ENCODE measurements at regions not wholly inside any gene's neighbourhood (a gene's known extent, or its start where the extent isn't known, plus 50 kb on each side); places are given as distances from the start of the nearest gene placed in this dataset.

DNA sequence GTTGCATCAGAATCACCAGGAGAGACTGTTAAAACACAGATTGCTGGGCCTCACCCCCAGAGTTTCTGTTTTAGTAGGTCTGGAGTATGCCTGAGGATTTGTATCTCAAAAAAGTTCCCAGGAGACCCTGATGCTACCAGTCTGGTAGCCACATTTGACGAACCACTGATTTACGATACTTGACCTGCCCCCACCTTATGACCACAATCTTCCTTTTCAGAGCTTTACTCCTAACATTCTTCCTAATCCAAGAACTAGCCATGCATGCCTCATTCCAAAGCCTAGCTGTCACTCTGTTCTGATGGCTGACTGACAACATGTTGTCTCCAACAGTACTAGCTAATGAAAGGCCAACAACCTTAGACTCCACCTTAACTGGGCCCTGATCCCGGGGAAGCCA lies 191.4 kb downstream of the MBD2 start:
- H3K27ac Mint-ChIP-seq, result no peak overlapping the region
- H3K4me3 Mint-ChIP-seq, result no peak overlapping the region
- H3K27me3 Mint-ChIP-seq (ENCODE audit: low read depth), result no peaks in the 10 kb centered on the region
- no peaks in the 10 kb centered on the region for H3K9me3 Mint-ChIP-seq
- H3K4me1 Mint-ChIP-seq, result peaks cover 22% of the 10 kb centered on the region
- TF ChIP-seq, protein P1, sequence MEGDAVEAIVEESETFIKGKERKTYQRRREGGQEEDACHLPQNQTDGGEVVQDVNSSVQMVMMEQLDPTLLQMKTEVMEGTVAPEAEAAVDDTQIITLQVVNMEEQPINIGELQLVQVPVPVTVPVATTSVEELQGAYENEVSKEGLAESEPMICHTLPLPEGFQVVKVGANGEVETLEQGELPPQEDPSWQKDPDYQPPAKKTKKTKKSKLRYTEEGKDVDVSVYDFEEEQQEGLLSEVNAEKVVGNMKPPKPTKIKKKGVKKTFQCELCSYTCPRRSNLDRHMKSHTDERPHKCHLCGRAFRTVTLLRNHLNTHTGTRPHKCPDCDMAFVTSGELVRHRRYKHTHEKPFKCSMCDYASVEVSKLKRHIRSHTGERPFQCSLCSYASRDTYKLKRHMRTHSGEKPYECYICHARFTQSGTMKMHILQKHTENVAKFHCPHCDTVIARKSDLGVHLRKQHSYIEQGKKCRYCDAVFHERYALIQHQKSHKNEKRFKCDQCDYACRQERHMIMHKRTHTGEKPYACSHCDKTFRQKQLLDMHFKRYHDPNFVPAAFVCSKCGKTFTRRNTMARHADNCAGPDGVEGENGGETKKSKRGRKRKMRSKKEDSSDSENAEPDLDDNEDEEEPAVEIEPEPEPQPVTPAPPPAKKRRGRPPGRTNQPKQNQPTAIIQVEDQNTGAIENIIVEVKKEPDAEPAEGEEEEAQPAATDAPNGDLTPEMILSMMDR (IDR thresholded peaks at IDR 0.05; ENCODE audit: unreplicated experiment in 3 of 3), result no peak
- no peaks in the 10 kb centered on the region for H3K36me3 Mint-ChIP-seq (ENCODE audit: low read depth)

DNA sequence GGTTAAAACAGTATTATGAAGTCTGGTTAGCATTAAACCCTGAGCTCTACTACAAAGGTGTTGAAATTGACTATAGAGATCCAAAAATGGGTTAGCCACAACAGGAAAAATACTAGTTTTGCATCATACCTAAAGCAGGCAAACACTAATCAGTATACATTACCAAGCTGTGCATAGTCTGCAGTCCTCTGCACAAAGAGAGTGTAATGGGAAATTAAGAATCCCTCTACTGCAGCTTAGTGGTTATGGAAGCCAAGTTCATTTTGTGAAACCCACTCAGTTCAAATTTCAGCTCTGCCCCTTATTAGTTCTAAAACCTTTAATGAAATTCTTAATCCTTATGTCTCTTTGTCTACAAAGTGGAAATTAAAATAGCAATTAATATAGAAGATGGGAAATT lies 192.1 kb downstream of the MBD2 start:
- Mint-ChIP-seq H3K36me3 (ENCODE audit: low read depth) (no peaks in the 10 kb centered on the region), H3K4me1 (peaks cover 28% of the 10 kb centered on the region), H3K9me3 (no peaks in the 10 kb centered on the region), H3K4me3 (no peak overlapping the region), H3K27ac (no peak overlapping the region), H3K27me3 (ENCODE audit: low read depth) (no peaks in the 10 kb centered on the region)
- TF ChIP-seq, protein P1 (IDR thresholded peaks at IDR 0.05; ENCODE audit: unreplicated experiment in 3 of 3), result no peak

DNA sequence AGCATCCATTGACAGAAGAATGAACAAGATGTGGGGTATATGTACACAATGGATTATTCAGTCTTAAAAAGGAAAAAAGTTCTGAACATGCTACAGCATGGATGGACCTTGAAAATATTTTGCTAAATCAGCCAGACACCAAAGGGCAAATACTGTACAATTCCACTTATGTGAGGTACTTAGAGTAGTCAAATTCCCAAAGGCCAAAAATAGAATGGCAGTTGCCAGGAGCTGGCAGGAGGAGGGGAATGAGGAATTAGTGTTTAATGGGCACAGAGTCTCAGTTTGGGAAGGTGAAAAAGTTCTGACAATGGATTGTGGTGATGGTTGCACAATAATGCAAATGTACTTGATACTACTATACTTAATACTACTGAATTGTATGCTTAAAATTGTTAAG lies 193.2 kb downstream of the MBD2 start:
- H3K4me1 Mint-ChIP-seq, result peaks cover 28% of the 10 kb centered on the region
- H3K27ac Mint-ChIP-seq, result no peak overlapping the region
- peak overlapping the region in 1 of 3 experiments; percentile 8 for H3K4me3 Mint-ChIP-seq
- H3K27me3 Mint-ChIP-seq (ENCODE audit: low read depth), result no peaks in the 10 kb centered on the region
- no peaks in the 10 kb centered on the region for H3K9me3 Mint-ChIP-seq
- TF ChIP-seq, protein P1 (IDR thresholded peaks at IDR 0.05; ENCODE audit: unreplicated experiment in 3 of 3), result no peak
- no peaks in the 10 kb centered on the region for H3K36me3 Mint-ChIP-seq (ENCODE audit: low read depth)

DNA sequence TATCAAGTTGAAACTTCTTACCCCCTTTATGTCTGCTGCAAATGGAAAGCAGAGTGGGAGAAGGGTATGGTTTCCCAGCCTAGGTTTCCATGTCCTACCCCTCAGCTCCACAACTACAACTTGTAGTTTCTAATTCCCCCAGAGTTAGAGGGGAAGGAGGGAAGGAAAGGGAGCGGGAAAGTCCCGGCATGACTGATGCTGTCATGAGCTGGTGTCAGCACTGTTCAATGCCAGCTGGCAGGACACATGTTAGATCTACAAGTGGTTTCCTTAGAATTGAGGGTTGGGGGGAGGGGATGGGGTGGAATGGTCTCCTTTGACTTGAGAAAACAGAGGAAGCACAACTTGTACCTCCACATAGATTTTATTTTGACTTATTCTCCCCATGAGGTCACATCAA lies 194.0 kb downstream of the MBD2 start:
- Mint-ChIP-seq H3K4me3 (no peak overlapping the region), H3K27me3 (ENCODE audit: low read depth) (no peaks in the 10 kb centered on the region), H3K27ac (no peak overlapping the region), H3K9me3 (no peaks in the 10 kb centered on the region), H3K4me1 (peaks cover 28% of the 10 kb centered on the region), H3K36me3 (ENCODE audit: low read depth) (no peaks in the 10 kb centered on the region)
- TF ChIP-seq, protein P1 (IDR thresholded peaks at IDR 0.05; ENCODE audit: unreplicated experiment in 3 of 3), result no peak

DNA sequence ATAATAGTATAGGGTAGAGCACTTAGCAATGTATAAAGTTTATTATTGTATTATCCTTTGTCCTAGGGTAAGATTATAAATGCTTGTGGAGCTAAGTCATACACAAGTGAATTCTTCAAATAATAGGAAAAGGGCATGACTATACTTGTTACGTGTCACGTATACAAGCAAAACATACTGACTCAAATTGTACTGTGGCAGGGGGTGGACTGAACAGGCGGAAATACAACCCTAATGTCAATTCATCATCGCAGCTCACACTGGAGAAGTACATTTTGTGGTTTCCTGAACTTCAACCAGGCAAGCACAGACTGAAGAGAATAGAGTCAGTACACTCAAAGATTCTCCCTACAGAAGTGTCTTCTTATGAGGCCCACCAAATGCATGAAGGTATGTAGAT lies 201.0 kb downstream of the MBD2 start:
- peaks cover 18% of the 10 kb centered on the region for H3K4me1 Mint-ChIP-seq
- no peaks in the 10 kb centered on the region for H3K36me3 Mint-ChIP-seq (ENCODE audit: low read depth)
- no peak overlapping the region for H3K4me3 Mint-ChIP-seq
- H3K27me3 Mint-ChIP-seq (ENCODE audit: low read depth), result peaks cover 3% of the 10 kb centered on the region
- H3K9me3 Mint-ChIP-seq, result no peaks in the 10 kb centered on the region
- H3K27ac Mint-ChIP-seq, result no peak overlapping the region
- TF ChIP-seq, protein P1 (IDR thresholded peaks at IDR 0.05; ENCODE audit: unreplicated experiment in 3 of 3), result no peak

DNA sequence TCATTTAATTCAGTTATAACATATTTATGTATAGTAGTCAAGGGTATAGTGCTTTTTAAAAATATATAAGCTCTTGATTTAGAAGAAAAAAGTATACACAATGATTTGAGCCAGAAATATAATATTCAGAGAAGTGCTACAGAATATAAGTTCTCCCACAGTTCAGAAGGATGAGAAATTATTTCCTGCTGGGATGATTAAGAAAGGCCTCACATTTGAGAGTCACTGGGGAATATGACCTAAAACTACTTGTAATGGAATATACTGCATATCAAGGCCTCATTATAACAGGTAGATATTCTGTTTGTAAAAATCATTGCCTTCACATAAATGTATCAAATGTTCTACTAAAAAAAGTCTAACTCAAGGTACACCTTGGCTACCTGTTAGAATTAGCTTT lies 203.5 kb downstream of the MBD2 start:
- no peaks in the 10 kb centered on the region for H3K9me3 Mint-ChIP-seq
- peaks cover 8% of the 10 kb centered on the region for H3K4me1 Mint-ChIP-seq
- peaks cover 3% of the 10 kb centered on the region for H3K27me3 Mint-ChIP-seq (ENCODE audit: low read depth)
- H3K27ac Mint-ChIP-seq, result no peak overlapping the region
- TF ChIP-seq, protein P1 (IDR thresholded peaks at IDR 0.05; ENCODE audit: unreplicated experiment in 3 of 3), result no peak
- H3K4me3 Mint-ChIP-seq, result no peak overlapping the region
- no peaks in the 10 kb centered on the region for H3K36me3 Mint-ChIP-seq (ENCODE audit: low read depth)
